IMR-90 (cell line): ENCODE measurements at regions not wholly inside any gene's neighbourhood (a gene's known extent, or its start where the extent isn't known, plus 50 kb on each side); places are given as distances from the start of the nearest gene placed in this dataset.

Experiments
- ATAC-seq: fragments of 200-7000 bp; cut with Tn5 transposase; 2 replicates; pipeline ENCODE4 v1.9.1; 2020; ENCODE audit warnings: low read depth, mild to moderate bottlenecking, moderate library complexity
- BruUV-seq: library from RNA; stranded (reverse); fragments of 400-500 nt; replicated peaks from 2 replicates; lab custom pipeline; 2021; lab: Mats Ljungman, UMichigan
- CTCF ChIA-PET: fragments of 300-600 bp; formaldehyde crosslinking; extraction: SDS; loops from one replicate; lab custom pipeline; 2021; ENCODE audit warnings: antibody characterized with exemption; lab: Yijun Ruan, JAX
- POLR2A ChIA-PET: fragments of 300-600 bp; sonication (Branson Sonifier 250); formaldehyde crosslinking; loops from one replicate; lab custom pipeline; 2022; ENCODE audit warnings: antibody characterized with exemption; ENCODE audit not compliant: unreplicated experiment; lab: Charles Lee
- DNase-seq: peaks from one replicate; pipeline ENCODE4 v3.0.0; 2013
- H2AFZ ChIP-seq: replicated peaks from 2 replicates; pipeline ENCODE3; 2013; ENCODE audit warnings: low read length, mild to moderate bottlenecking; ENCODE audit not compliant: poor library complexity
- H2AK5ac ChIP-seq: 2 replicates; pipeline ENCODE4 v1.6.1; 2013; ENCODE audit warnings: low read depth, low read length, inconsistent platforms
- H2AK9ac ChIP-seq: replicated peaks from 2 replicates; pipeline ENCODE3; 2013; ENCODE audit warnings: mild to moderate bottlenecking, low read depth, low read length, moderate library complexity; ENCODE audit not compliant: poor library complexity
- H2BK120ac ChIP-seq: 2 replicates; pipeline ENCODE4 v1.6.1; 2013; ENCODE audit warnings: low read depth, low read length, inconsistent platforms
- H2BK15ac ChIP-seq: 3 replicates; pipeline ENCODE4 v1.6.1; 2013; ENCODE audit warnings: low read depth, low read length, inconsistent platforms
- H2BK20ac ChIP-seq: 2 replicates; pipeline ENCODE4 v1.6.1; 2013; ENCODE audit warnings: low read depth, mild to moderate bottlenecking, inconsistent platforms, low read length, moderate library complexity
- H2BK5ac ChIP-seq: 2 replicates; pipeline ENCODE4 v1.6.1; 2013; ENCODE audit warnings: mild to moderate bottlenecking, low read depth, low read length, inconsistent platforms; ENCODE audit not compliant: poor library complexity, severe bottlenecking
- H3K14ac ChIP-seq: replicated peaks from 2 replicates; pipeline ENCODE4 v1.6.1; 2013; ENCODE audit warnings: low read depth, low read length, inconsistent platforms
- H3K18ac ChIP-seq: 2 replicates; pipeline ENCODE4 v1.6.1; 2013; ENCODE audit warnings: low read depth, low read length, control low read depth
- H3K23ac ChIP-seq: 2 replicates; pipeline ENCODE4 v1.6.1; 2013; ENCODE audit warnings: low read depth, low read length, inconsistent platforms
- H3K27ac ChIP-seq: 2 replicates; pipeline ENCODE4 v1.5.1; 2013; ENCODE audit warnings: mild to moderate bottlenecking, control low read depth, low read length; ENCODE audit not compliant: insufficient read depth
- H3K27me3 ChIP-seq: 2 replicates; pipeline ENCODE4 v1.6.1; 2013; ENCODE audit warnings: low read length; ENCODE audit not compliant: control insufficient read depth, insufficient read depth
- H3K36me3 ChIP-seq: 2 replicates; pipeline ENCODE4 v1.6.1; 2013; ENCODE audit warnings: low read length, mixed read lengths; ENCODE audit not compliant: control insufficient read depth, insufficient read depth
- H3K4ac ChIP-seq: 2 replicates; pipeline ENCODE4 v1.6.1; 2013; ENCODE audit warnings: low read depth, low read length, inconsistent platforms
- H3K4me1 ChIP-seq: 2 replicates; pipeline ENCODE4 v1.6.1; 2013; ENCODE audit warnings: low read length, mixed read lengths; ENCODE audit not compliant: control insufficient read depth, insufficient read depth
- H3K4me2 ChIP-seq: 2 replicates; pipeline ENCODE4 v1.6.1; 2013; ENCODE audit warnings: low read depth, mild to moderate bottlenecking, control low read depth, low read length, moderate library complexity
- H3K4me3 ChIP-seq: 2 replicates; pipeline ENCODE4 v1.5.1; 2013; ENCODE audit warnings: low read depth, mild to moderate bottlenecking, control low read depth, low read length, moderate library complexity; ENCODE audit not compliant: insufficient read depth
- H3K56ac ChIP-seq: 2 replicates; pipeline ENCODE4 v1.6.1; 2013; ENCODE audit warnings: low read length, inconsistent platforms; ENCODE audit not compliant: insufficient read depth; ENCODE audit errors: extremely low read depth
- H3K79me1 ChIP-seq, 2 experiments: 2 replicates each; pipeline ENCODE4 v1.6.1; 2013; ENCODE audit warnings: low read length in 2 of 2, inconsistent platforms in 1 of 2, low read depth in 1 of 2
- H3K9ac ChIP-seq: 2 replicates; pipeline ENCODE4 v1.6.1; 2013; ENCODE audit warnings: low read depth, low read length, control low read depth
- H3K9me1 ChIP-seq: 2 replicates; pipeline ENCODE4 v1.6.1; 2013; ENCODE audit warnings: low read length, inconsistent platforms; ENCODE audit not compliant: insufficient read depth
- H3K9me3 ChIP-seq: 2 replicates; pipeline ENCODE4 v1.6.1; 2013; ENCODE audit warnings: low read length; ENCODE audit not compliant: control insufficient read depth, insufficient read depth
- H4K20me1 ChIP-seq: 2 replicates; pipeline ENCODE4 v1.6.1; 2013; ENCODE audit warnings: low read length, inconsistent platforms; ENCODE audit not compliant: insufficient read depth
- H4K5ac ChIP-seq: 2 replicates; pipeline ENCODE4 v1.6.1; 2013; ENCODE audit warnings: mild to moderate bottlenecking, low read depth, low read length, control low read depth
- H4K8ac ChIP-seq, 2 experiments: 2 replicates each; pipeline ENCODE4 v1.6.1; 2013; ENCODE audit warnings: low read depth in 2 of 2, low read length in 2 of 2, control low read depth in 1 of 2, inconsistent platforms in 1 of 2
- H4K91ac ChIP-seq: 2 replicates; pipeline ENCODE4 v1.6.1; 2013; ENCODE audit warnings: low read depth, low read length, inconsistent platforms; ENCODE audit not compliant: insufficient read depth
- CHD1 ChIP-seq: IDR thresholded peaks from 2 replicates; pipeline ENCODE4 v1.6.1; 2012; ENCODE audit warnings: low read depth, low read length, improper control_type of control experiment
- MAZ ChIP-seq: IDR thresholded peaks from 2 replicates; pipeline ENCODE4 v1.6.1; 2012; ENCODE audit warnings: low read depth, mild to moderate bottlenecking, low read length, improper control_type of control experiment, moderate library complexity, borderline replicate concordance
- NFE2L2 ChIP-seq: fragments of 150-350 bp; IDR thresholded peaks from 2 replicates; pipeline ENCODE4 v1.6.1; 2016; ENCODE audit warnings: low read depth, mild to moderate bottlenecking, low read length
- POLR2A ChIP-seq: IDR thresholded peaks from 2 replicates; pipeline ENCODE4 v1.6.1; 2012; ENCODE audit warnings: mild to moderate bottlenecking, low read depth, low read length
- RCOR1 ChIP-seq: IDR thresholded peaks from 2 replicates; pipeline ENCODE4 v1.6.1; 2012; ENCODE audit warnings: mild to moderate bottlenecking, low read length, improper control_type of control experiment; ENCODE audit not compliant: insufficient replicate concordance
- WGBS, 2 experiments: methylation state at CpG; one replicate each; pipeline versions ENCODE4 v1.1.5 to v1.1.7; 2013; ENCODE audit warnings: missing lambda C conversion rate in 2 of 2; ENCODE audit not compliant: insufficient read length in 1 of 2; ENCODE audit errors: extremely low coverage in 2 of 2; 5-methylcytosine and 5-hydroxymethylcytosine counted together
- dilution Hi-C: fragments of 300-500 bp; cut with HindIII; formaldehyde crosslinking; loops from one replicate; pipeline ENCODE4 v1.14.3; 2018; ENCODE audit warnings: low sequenced_read_pairs; ENCODE audit not compliant: unreplicated experiment
- in situ Hi-C: fragments of 300-500 bp; cut with MboI; formaldehyde crosslinking; loops from 3 replicates; pipeline ENCODE4 v1.14.3; 2019; ENCODE audit warnings: low sequenced_read_pairs, inconsistent platforms, mixed read lengths
- intact Hi-C: fragments of 100-400 bp; cut with micrococcal nuclease; formaldehyde crosslinking; loops from 2 replicates; pipeline ENCODE4 v1.10.0; 2022

- intact Hi-C loops, result no loop called here
- TF ChIP-seq CHD1, result no peak
- TF ChIP-seq MAZ, result no peak
- TF ChIP-seq POLR2A, result no peak
- no peak for TF ChIP-seq RCOR1
- no peak for TF ChIP-seq NFE2L2
- ChIA-PET POLR2A (no interaction called here), CTCF (interaction anchor here (0.9 to 1.3 kb wide), 2 partner anchors 11 to 13 kb away, joined by 4 read pairs; no protein-coding TSS in a partner anchor)
- Histone ChIP-seq H3K4me3 (no peak overlapping the region), H3K27me3 (peaks cover 9% of the 10 kb centered on the region), H3K79me1 (no peaks in the 10 kb centered on the region), H3K4me2 (no peak overlapping the region), H3K4me1 (peaks cover 4% of the 10 kb centered on the region), H4K8ac (no peak overlapping the region), H3K9me1 (no peaks in the 10 kb centered on the region), H3K36me3 (no peaks in the 10 kb centered on the region), H4K20me1 (no peaks in the 10 kb centered on the region), H3K23ac (no peak overlapping the region), H4K5ac (no peak overlapping the region), H2BK5ac (no peak overlapping the region), H2BK120ac (no peak overlapping the region), H2AFZ (no peak overlapping the region), H3K9ac (no peak overlapping the region), H3K4ac (no peak overlapping the region), H2AK9ac (no peak overlapping the region), H4K91ac (no peak overlapping the region), H3K14ac (no peak overlapping the region), H3K18ac (no peak overlapping the region), H3K56ac (no peak overlapping the region), H2BK20ac (no peak overlapping the region), H3K9me3 (no peaks in the 10 kb centered on the region), H3K27ac (no peak overlapping the region), H2BK15ac (no peak overlapping the region), H2AK5ac (no peak overlapping the region)
- dilution Hi-C loops, result no loop called here
- WGBS, 2 experiments, result 86% methylated on average over 2 of the region's 3 CpGs; no CpG with 5 or more reads in 1 of the 2 experiments
- BruUV-seq, result no TSS peak
- ATAC-seq (no peak), DNase-seq (no peak)
- in situ Hi-C loops, result no loop called here
Observed at GRCh38 chr2:67865917-67866316, 196.9 kb downstream of the C1D start.
